Trophoblast cell (in vitro differentiated cells and primary cell): ENCODE measurements at regions not wholly inside any gene's neighbourhood (a gene's known extent, or its start where the extent isn't known, plus 50 kb on each side); places are given as distances from the start of the nearest gene placed in this dataset.

Experiments
- DNase-seq, 2 donors: peaks; one replicate each; pipeline ENCODE4 v3.0.0-alpha.2; 2016
- H2AFZ ChIP-seq: 2 replicates; pipeline ENCODE4 v1.6.1; 2013; ENCODE audit warnings: low read length, moderate library complexity, mild to moderate bottlenecking; ENCODE audit not compliant: insufficient read depth, poor library complexity
- H2AK5ac ChIP-seq: 2 replicates; pipeline ENCODE4 v1.6.1; 2013; ENCODE audit warnings: mild to moderate bottlenecking, low read length
- H2BK120ac ChIP-seq: 2 replicates; pipeline ENCODE4 v1.6.1; 2013; ENCODE audit warnings: low read length, mild to moderate bottlenecking, moderate library complexity; ENCODE audit not compliant: insufficient read depth, poor library complexity
- H2BK12ac ChIP-seq: 2 replicates; pipeline ENCODE4 v1.6.1; 2013; ENCODE audit warnings: mild to moderate bottlenecking, low read length, moderate library complexity
- H2BK5ac ChIP-seq: 2 replicates; pipeline ENCODE4 v1.6.1; 2013; ENCODE audit warnings: low read length, low read depth, moderate library complexity, mild to moderate bottlenecking; ENCODE audit not compliant: poor library complexity
- H3K14ac ChIP-seq: 2 replicates; pipeline ENCODE4 v1.6.1; 2013; ENCODE audit warnings: mild to moderate bottlenecking, low read length
- H3K18ac ChIP-seq: 2 replicates; pipeline ENCODE4 v1.6.1; 2013; ENCODE audit warnings: mild to moderate bottlenecking, low read length
- H3K23ac ChIP-seq: 2 replicates; pipeline ENCODE4 v1.6.1; 2013; ENCODE audit warnings: low read length
- H3K27ac ChIP-seq: 2 replicates; pipeline ENCODE4 v1.5.1; 2013; ENCODE audit warnings: low read depth, mild to moderate bottlenecking, inconsistent platforms, low read length, moderate library complexity
- H3K27me3 ChIP-seq: 2 replicates; pipeline ENCODE4 v1.6.1; 2013; ENCODE audit warnings: inconsistent platforms, mild to moderate bottlenecking, low read length, moderate library complexity; ENCODE audit not compliant: insufficient read depth
- H3K36me3 ChIP-seq, 2 experiments: 1 replicate in 1 of 2; 2 replicates in 1 of 2; pipeline ENCODE4 v1.6.1; 2013; ENCODE audit warnings: low read length in 2 of 2, mild to moderate bottlenecking in 2 of 2, moderate library complexity in 1 of 2; ENCODE audit not compliant: insufficient read depth in 2 of 2, control insufficient read depth in 1 of 2
- H3K4ac ChIP-seq: 2 replicates; pipeline ENCODE4 v1.6.1; 2013; ENCODE audit warnings: low read depth, mild to moderate bottlenecking, low read length, moderate library complexity
- H3K4me1 ChIP-seq, 2 experiments: 1 replicate in 1 of 2; 2 replicates in 1 of 2; pipeline ENCODE4 v1.6.1; 2013; ENCODE audit warnings: low read length in 2 of 2, mild to moderate bottlenecking in 2 of 2, moderate library complexity in 1 of 2; ENCODE audit not compliant: insufficient read depth in 2 of 2, control insufficient read depth in 1 of 2
- H3K4me2 ChIP-seq: 2 replicates; pipeline ENCODE4 v1.6.1; 2013; ENCODE audit warnings: inconsistent platforms, mild to moderate bottlenecking, low read length, moderate library complexity
- H3K4me3 ChIP-seq: 2 replicates; pipeline ENCODE4 v1.5.1; 2013; ENCODE audit warnings: mild to moderate bottlenecking, low read depth, low read length, inconsistent platforms
- H3K79me1 ChIP-seq: one replicate; pipeline ENCODE4 v1.6.1; 2013; ENCODE audit warnings: low read length
- H3K79me2 ChIP-seq: 2 replicates; pipeline ENCODE4 v1.6.1; 2013; ENCODE audit warnings: low read length, mild to moderate bottlenecking; ENCODE audit not compliant: control insufficient read depth, insufficient read depth, poor library complexity
- H3K9ac ChIP-seq: 2 replicates; pipeline ENCODE4 v1.6.1; 2013; ENCODE audit warnings: mild to moderate bottlenecking, low read length
- H3K9me3 ChIP-seq: 2 replicates; pipeline ENCODE4 v1.6.1; 2013; ENCODE audit warnings: low read depth, mild to moderate bottlenecking, control low read depth, inconsistent platforms, low read length; ENCODE audit not compliant: insufficient read depth
- H4K12ac ChIP-seq: 2 replicates; pipeline ENCODE4 v1.6.1; 2013; ENCODE audit warnings: low read depth, mild to moderate bottlenecking, low read length, moderate library complexity
- H4K8ac ChIP-seq: 2 replicates; pipeline ENCODE4 v1.6.1; 2013; ENCODE audit warnings: low read depth, mild to moderate bottlenecking, low read length, moderate library complexity
- H4K91ac ChIP-seq: one replicate; pipeline ENCODE4 v1.6.1; 2013; ENCODE audit warnings: low read depth, mild to moderate bottlenecking, low read length, moderate library complexity
- WGBS: extraction: QIAGEN DNeasy Blood & Tissue Kit; methylation state at CpG from one replicate; pipeline ENCODE4 v1.1.7; 2013; ENCODE audit warnings: missing lambda C conversion rate; ENCODE audit not compliant: insufficient read length, insufficient coverage; ENCODE audit errors: extremely low coverage; 5-methylcytosine and 5-hydroxymethylcytosine counted together

DNA sequence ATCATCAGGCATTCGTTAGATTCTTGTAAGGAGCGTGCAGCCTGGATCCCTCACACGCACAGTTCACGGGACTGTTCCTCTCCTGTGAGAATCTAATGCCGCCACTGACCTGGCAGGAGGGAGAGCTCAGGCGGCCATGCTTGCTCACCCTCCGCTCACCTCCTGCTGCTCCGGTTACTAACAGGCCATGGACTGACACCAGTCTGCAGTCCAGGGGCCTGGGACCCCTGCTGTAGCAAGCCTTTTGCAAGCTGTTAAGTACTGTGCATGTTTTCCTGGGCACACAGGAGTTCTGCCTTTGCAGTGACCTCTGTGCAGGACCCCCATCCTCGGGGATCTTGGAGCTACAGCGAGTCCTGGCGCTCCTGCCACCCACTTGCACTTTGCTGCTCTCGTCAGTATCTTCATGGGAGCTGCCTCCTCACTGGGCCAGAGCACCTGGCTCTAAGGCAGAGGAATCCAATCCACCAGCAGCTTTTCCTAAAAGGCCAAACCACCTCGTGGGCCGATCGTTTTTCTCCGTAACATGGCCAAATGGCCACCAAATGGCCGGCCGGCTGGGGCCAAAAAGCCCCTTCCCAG, 230.6 kb downstream of the FOXL1 start:
- H2BK120ac ChIP-seq, result no peak overlapping the region
- no peaks in the 10 kb centered on the region for H3K79me1 ChIP-seq
- H3K14ac ChIP-seq, result no peak overlapping the region
- no peak overlapping the region for H2AFZ ChIP-seq
- no peaks in the 10 kb centered on the region for H3K27me3 ChIP-seq
- no peak overlapping the region for H3K4ac ChIP-seq
- H2BK12ac ChIP-seq, result no peak overlapping the region
- no peak overlapping the region for H4K91ac ChIP-seq
- no peak for DNase-seq
- no peak overlapping the region for H2AK5ac ChIP-seq
- no peaks in the 10 kb centered on the region for H3K36me3 ChIP-seq
- no CpG with 5 or more reads among the region's 18 CpGs for WGBS
- H2BK5ac ChIP-seq, result no peak overlapping the region
- H4K12ac ChIP-seq, result no peak overlapping the region
- no peaks in the 10 kb centered on the region for H3K79me2 ChIP-seq
- H3K4me1 ChIP-seq, result peaks cover 3 to 9% of the 10 kb centered on the region in 2 experiments
- H3K9me3 ChIP-seq, result peaks cover 1% of the 10 kb centered on the region
- no peak overlapping the region for H3K23ac ChIP-seq
- no peak overlapping the region for H3K27ac ChIP-seq
- H3K4me2 ChIP-seq, result no peak overlapping the region
- no peak overlapping the region for H4K8ac ChIP-seq
- no peak overlapping the region for H3K9ac ChIP-seq
- H3K4me3 ChIP-seq, result no peak overlapping the region
- H3K18ac ChIP-seq, result no peak overlapping the region

DNA sequence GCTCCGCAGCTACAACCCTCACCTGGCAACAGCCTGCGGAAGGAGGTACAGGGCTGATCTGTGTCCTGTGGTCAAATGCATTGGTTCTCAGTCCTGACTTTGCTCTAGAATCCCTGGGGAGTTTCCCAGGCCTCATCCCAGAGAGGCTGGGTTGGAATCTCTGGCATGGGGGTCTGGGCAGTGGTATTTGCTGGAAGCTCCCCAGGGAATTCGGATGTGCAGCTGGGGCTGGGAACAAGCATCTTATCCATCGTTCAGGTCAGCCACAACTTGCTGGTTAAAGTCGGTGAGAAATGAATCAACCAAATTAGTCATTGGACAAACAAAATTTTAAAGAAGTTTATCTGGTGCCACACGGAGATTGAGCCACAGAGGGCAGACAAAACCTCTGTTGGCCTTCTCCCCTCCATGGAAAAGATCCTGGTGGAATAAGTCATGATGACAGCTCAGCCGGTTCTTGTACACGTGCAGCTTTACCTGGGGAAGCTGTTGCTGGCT, 231.2 kb downstream of the FOXL1 start:
- Histone ChIP-seq H3K18ac (no peak overlapping the region), H2BK12ac (no peak overlapping the region), H3K4me1 (peaks cover 3 to 9% of the 10 kb centered on the region in 2 experiments)

DNA sequence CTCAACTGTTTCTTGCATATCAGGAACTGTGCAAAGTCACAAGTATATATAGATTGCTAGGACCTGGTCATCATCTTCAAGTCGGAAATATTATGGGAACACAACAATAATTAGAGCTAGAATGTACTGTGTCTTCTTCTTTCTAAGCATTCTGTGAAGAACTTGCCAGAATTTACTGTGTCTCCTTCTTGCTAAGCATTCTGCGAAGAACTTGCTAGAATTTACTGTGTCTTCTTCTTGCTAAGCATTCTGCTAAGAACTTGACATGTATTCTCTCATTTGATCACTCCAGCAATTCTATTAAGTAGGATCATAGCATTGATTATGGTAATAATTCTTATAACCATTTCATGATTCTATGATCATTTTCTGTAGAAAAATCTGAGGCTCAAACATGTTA, 231.7 kb downstream of the FOXL1 start:
- Histone ChIP-seq H3K27ac (no peak overlapping the region), H3K18ac (no peak overlapping the region), H3K79me1 (no peaks in the 10 kb centered on the region), H3K4me3 (no peak overlapping the region), H2AFZ (no peak overlapping the region), H3K4me2 (no peak overlapping the region), H3K27me3 (no peaks in the 10 kb centered on the region), H3K79me2 (no peaks in the 10 kb centered on the region), H3K14ac (no peak overlapping the region), H4K12ac (no peak overlapping the region), H3K4me1 (peaks cover 3 to 9% of the 10 kb centered on the region in 2 experiments), H2AK5ac (no peak overlapping the region), H4K8ac (no peak overlapping the region), H3K9ac (no peak overlapping the region), H4K91ac (no peak overlapping the region), H2BK12ac (no peak overlapping the region), H3K23ac (no peak overlapping the region), H3K9me3 (peaks cover 1% of the 10 kb centered on the region), H3K36me3 (no peaks in the 10 kb centered on the region), H3K4ac (no peak overlapping the region), H2BK5ac (no peak overlapping the region), H2BK120ac (no peak overlapping the region)
- no peak for DNase-seq
- WGBS, result no CpG with 5 or more reads among the region's 2 CpGs

More for the DNA sequence above, 231.2 kb downstream of the FOXL1 start:
- Histone ChIP-seq H4K12ac (no peak overlapping the region), H3K14ac (no peak overlapping the region), H4K8ac (no peak overlapping the region), H3K4me3 (no peak overlapping the region), H2AK5ac (no peak overlapping the region), H3K79me2 (no peaks in the 10 kb centered on the region), H3K4ac (no peak overlapping the region), H2BK120ac (no peak overlapping the region), H3K23ac (no peak overlapping the region), H3K9ac (no peak overlapping the region), H2BK5ac (no peak overlapping the region), H2AFZ (no peak overlapping the region), H3K27me3 (no peaks in the 10 kb centered on the region), H3K4me2 (no peak overlapping the region), H4K91ac (no peak overlapping the region), H3K27ac (no peak overlapping the region), H3K36me3 (no peaks in the 10 kb centered on the region), H3K9me3 (peaks cover 1% of the 10 kb centered on the region), H3K79me1 (no peaks in the 10 kb centered on the region)
- WGBS, result no CpG with 5 or more reads among the region's 8 CpGs
- no peak for DNase-seq

DNA sequence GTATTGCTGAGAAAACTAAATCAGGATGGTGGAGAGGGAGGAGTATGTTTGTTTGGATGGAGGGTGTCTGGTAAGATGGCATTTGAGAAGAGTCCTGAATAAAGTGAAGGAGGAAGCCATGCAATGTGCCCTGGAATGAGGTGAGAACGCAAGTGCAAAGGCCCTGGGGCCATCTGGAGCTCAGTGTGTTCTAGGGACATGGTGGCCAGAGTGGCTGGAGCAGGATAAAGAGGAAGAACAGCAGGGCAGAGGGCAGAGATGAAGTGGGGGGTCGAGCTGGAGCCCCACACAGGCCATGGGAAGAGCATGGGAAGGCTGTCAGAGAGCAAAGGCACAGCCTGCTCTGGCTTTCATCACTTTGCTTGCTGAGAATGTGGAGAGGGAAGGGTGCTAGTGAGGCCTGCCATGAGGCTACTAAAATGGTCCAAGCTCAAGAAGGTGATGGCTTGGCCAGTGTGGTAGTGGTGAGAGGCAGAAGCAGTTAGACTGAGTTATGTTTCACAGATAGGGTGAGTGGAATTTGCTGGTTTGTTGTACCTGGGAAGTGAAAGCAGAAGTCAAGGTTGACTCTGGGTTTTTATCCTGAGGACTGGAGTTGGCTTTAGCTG, 234.1 kb downstream of the FOXL1 start:
- H3K23ac ChIP-seq, result no peak overlapping the region
- no peak overlapping the region for H2AK5ac ChIP-seq
- no CpG with 5 or more reads among the region's 2 CpGs for WGBS

More for the DNA sequence above, 234.1 kb downstream of the FOXL1 start:
- Histone ChIP-seq H2BK120ac (no peak overlapping the region), H3K14ac (no peak overlapping the region), H2AFZ (no peak overlapping the region), H4K8ac (no peak overlapping the region), H3K9me3 (no peaks in the 10 kb centered on the region), H3K18ac (no peak overlapping the region), H2BK5ac (no peak overlapping the region), H3K79me2 (no peaks in the 10 kb centered on the region), H2BK12ac (no peak overlapping the region), H3K4me1 (peaks cover 0 to under 1% of the 10 kb centered on the region in 2 experiments), H3K79me1 (no peaks in the 10 kb centered on the region), H3K4me2 (no peak overlapping the region), H3K27ac (no peak overlapping the region), H4K91ac (no peak overlapping the region), H3K9ac (no peak overlapping the region), H3K36me3 (no peaks in the 10 kb centered on the region), H3K4ac (no peak overlapping the region), H3K4me3 (no peak overlapping the region), H3K27me3 (no peaks in the 10 kb centered on the region), H4K12ac (no peak overlapping the region)
- DNase-seq, result no peak
